ENCODE measurements at regions not wholly inside any gene's neighbourhood (a gene's known extent, or its start where the extent isn't known, plus 50 kb on each side); places are given as distances from the start of the nearest gene placed in this dataset.

GRCh38 chr6:56386717-56387116 is 139.3 kb upstream of the COL21A1 start:
- H3K4me3 ChIP-seq (replicated peaks; ENCODE audit: low read depth, low read length): no peak overlapping the region
- no peak for DNase-seq (ENCODE audit: extremely low read depth, low read depth)
- TF ChIP-seq CTCF (IDR thresholded peaks at IDR 0.05; ENCODE audit: low read depth, low read length, missing control alignments): no peak

GRCh38 chr6:56385981-56386593 is 138.7 kb upstream of the COL21A1 start:
- H3K4me3 ChIP-seq (replicated peaks; ENCODE audit: low read depth, low read length): no peak overlapping the region
- no peak for TF ChIP-seq CTCF (IDR thresholded peaks at IDR 0.05; ENCODE audit: low read depth, low read length, missing control alignments)

GRCh38 chr6:56383160-56383559 is 135.8 kb upstream of the COL21A1 start:
- H3K4me3 ChIP-seq (replicated peaks; ENCODE audit: low read depth, low read length): no peak overlapping the region
- DNase-seq (ENCODE audit: extremely low read depth, low read depth): no peak

More at GRCh38 chr6:56385981-56386593, 138.7 kb upstream of the COL21A1 start:
- DNase-seq (ENCODE audit: extremely low read depth, low read depth): no peak

GRCh38 chr6:56382416-56382940 is 135.1 kb upstream of the COL21A1 start:
- TF ChIP-seq CTCF (IDR thresholded peaks at IDR 0.05; ENCODE audit: low read depth, low read length, missing control alignments): no peak

More at GRCh38 chr6:56383160-56383559, 135.8 kb upstream of the COL21A1 start:
- TF ChIP-seq CTCF (IDR thresholded peaks at IDR 0.05; ENCODE audit: low read depth, low read length, missing control alignments): no peak

GRCh38 chr6:56381801-56382251 is 134.4 kb upstream of the COL21A1 start:
- H3K4me3 ChIP-seq (replicated peaks; ENCODE audit: low read depth, low read length): no peak overlapping the region
- TF ChIP-seq CTCF (IDR thresholded peaks at IDR 0.05; ENCODE audit: low read depth, low read length, missing control alignments): no peak
- no peak for DNase-seq (ENCODE audit: extremely low read depth, low read depth)

More at GRCh38 chr6:56382416-56382940, 135.1 kb upstream of the COL21A1 start:
- DNase-seq (ENCODE audit: extremely low read depth, low read depth): no peak
- no peak overlapping the region for H3K4me3 ChIP-seq (replicated peaks; ENCODE audit: low read depth, low read length)

GRCh38 chr6:56380476-56380875 is 133.1 kb upstream of the COL21A1 start:
- TF ChIP-seq CTCF (IDR thresholded peaks at IDR 0.05; ENCODE audit: low read depth, low read length, missing control alignments): no peak
- DNase-seq (ENCODE audit: extremely low read depth, low read depth): no peak
- no peak overlapping the region for H3K4me3 ChIP-seq (replicated peaks; ENCODE audit: low read depth, low read length)

Data from HFF-Myc (cell line).